Panc1 (cell line): ENCODE measurements at regions not wholly inside any gene's neighbourhood (a gene's known extent, or its start where the extent isn't known, plus 50 kb on each side); places are given as distances from the start of the nearest gene placed in this dataset.

Experiments
- ATAC-seq: fragments of 200-7000 bp; cut with Tn5 transposase; 2 replicates; pipeline ENCODE4 v1.9.1; 2020; ENCODE audit warnings: mild to moderate bottlenecking, moderate library complexity
- BruUV-seq: library from RNA; stranded (reverse); fragments of 400-500 nt; replicated peaks from 2 replicates; lab custom pipeline; 2021; lab: Mats Ljungman, UMichigan
- CTCF ChIA-PET: fragments of 300-600 bp; sonication (Branson Sonifier 250); formaldehyde crosslinking; loops from one replicate; lab custom pipeline; 2022; ENCODE audit warnings: antibody characterized with exemption; lab: Charles Lee
- POLR2A ChIA-PET: fragments of 300-600 bp; sonication (Branson Sonifier 250); formaldehyde crosslinking; loops from one replicate; lab custom pipeline; 2022; ENCODE audit warnings: antibody characterized with exemption; lab: Charles Lee
- DNase-seq: peaks from one replicate; pipeline ENCODE4 v3.0.0-alpha.2; 2010; ENCODE audit warnings: low read depth, low spot score
- H3K27ac ChIP-seq: 2 replicates; pipeline ENCODE4 v1.5.1; 2011; ENCODE audit warnings: mild to moderate bottlenecking, low read length, inconsistent platforms
- H3K27me3 ChIP-seq: fragments of 200-500 bp; sonication (Bioruptor generic); 2 replicates; pipeline ENCODE4 v1.6.0; 2014; ENCODE audit warnings: low read length, inconsistent platforms; ENCODE audit not compliant: control insufficient read depth, insufficient read depth
- H3K36me3 ChIP-seq: fragments of 200-500 bp; sonication (Bioruptor generic); 2 replicates; pipeline ENCODE4 v1.5.1; 2014; ENCODE audit warnings: inconsistent platforms, mild to moderate bottlenecking, low read length, moderate library complexity; ENCODE audit not compliant: control insufficient read depth, insufficient read depth
- H3K4me1 ChIP-seq: 2 replicates; pipeline ENCODE4 v1.5.1; 2011; ENCODE audit warnings: inconsistent platforms, mild to moderate bottlenecking, low read length, moderate library complexity; ENCODE audit not compliant: control insufficient read depth, insufficient read depth
- H3K4me3 ChIP-seq, 2 experiments: 2 replicates each; pipeline ENCODE4 v1.5.1; 2011 to 2012; ENCODE audit warnings: low read depth in 2 of 2, low read length in 2 of 2, mild to moderate bottlenecking in 2 of 2, inconsistent platforms in 1 of 2, moderate library complexity in 1 of 2
- H3K9me3 ChIP-seq: fragments of 200-500 bp; sonication (Bioruptor generic); 2 replicates; pipeline ENCODE4 v1.5.1; 2014; ENCODE audit warnings: low read depth, mild to moderate bottlenecking, inconsistent platforms, low read length, moderate library complexity; ENCODE audit not compliant: control insufficient read depth, insufficient read depth
- CTCF ChIP-seq: fragments of 450-650 bp; IDR thresholded peaks from 2 replicates; pipeline ENCODE4 v1.5.1; 2017; ENCODE audit warnings: mild to moderate bottlenecking
- POLR2AphosphoS5 ChIP-seq: IDR thresholded peaks from 2 replicates; pipeline ENCODE4 v1.6.1; 2012; ENCODE audit warnings: mild to moderate bottlenecking, low read depth, low read length, moderate library complexity
- REST ChIP-seq, 2 experiments: IDR thresholded peaks; 2 replicates each; pipeline ENCODE4 v1.6.1; 2011 to 2012; ENCODE audit warnings: low read depth in 2 of 2, control low read depth in 1 of 2, low read length in 1 of 2, mild to moderate bottlenecking in 1 of 2, moderate library complexity in 1 of 2; ENCODE audit not compliant: insufficient read depth in 1 of 2
- SIN3A ChIP-seq: IDR thresholded peaks from 2 replicates; pipeline ENCODE4 v1.6.1; 2012; ENCODE audit warnings: low read depth, mild to moderate bottlenecking, low read length, moderate library complexity, borderline replicate concordance; ENCODE audit not compliant: insufficient read depth
- TCF7L2 ChIP-seq: IDR thresholded peaks from 2 replicates; pipeline ENCODE4 v1.6.1; 2011; ENCODE audit warnings: mild to moderate bottlenecking, low read depth, low read length, inconsistent platforms
- in situ Hi-C: cut with HindIII; loops from 2 replicates; pipeline ENCODE4 v1.10.0; 2016; ENCODE audit warnings: low sequenced_read_pairs, low pct_unique_long_range_greater_than_20kb
- intact Hi-C: fragments of 100-400 bp; cut with micrococcal nuclease; formaldehyde crosslinking; loops from one replicate; pipeline ENCODE4 v1.10.0; 2022; ENCODE audit not compliant: unreplicated experiment

GRCh38 chr6:16982807-16983206 lies 119.0 kb upstream of the STMND1 start:
- intact Hi-C loops: no loop called here
- TF ChIP-seq TCF7L2: no peak
- TF ChIP-seq CTCF: no peak
- TF ChIP-seq REST (IDR thresholded peaks at IDR 0.05; ENCODE audit: insufficient read depth in 1 of 2, low read depth in 2 of 2, low read length in 1 of 2): no peak
- no peak overlapping the region for H3K27ac ChIP-seq
- in situ Hi-C loops: no loop called here
- H3K9me3 ChIP-seq: no peaks in the 10 kb centered on the region
- POLR2A ChIA-PET: no interaction called here
- H3K4me3 ChIP-seq: no peak overlapping the region
- no TSS peak for BruUV-seq
- ATAC-seq: no peak
- no peak for DNase-seq
- no peaks in the 10 kb centered on the region for H3K4me1 ChIP-seq
- peaks cover 41% of the 10 kb centered on the region for H3K27me3 ChIP-seq
- H3K36me3 ChIP-seq: no peaks in the 10 kb centered on the region
- CTCF ChIA-PET: no interaction called here

DNA sequence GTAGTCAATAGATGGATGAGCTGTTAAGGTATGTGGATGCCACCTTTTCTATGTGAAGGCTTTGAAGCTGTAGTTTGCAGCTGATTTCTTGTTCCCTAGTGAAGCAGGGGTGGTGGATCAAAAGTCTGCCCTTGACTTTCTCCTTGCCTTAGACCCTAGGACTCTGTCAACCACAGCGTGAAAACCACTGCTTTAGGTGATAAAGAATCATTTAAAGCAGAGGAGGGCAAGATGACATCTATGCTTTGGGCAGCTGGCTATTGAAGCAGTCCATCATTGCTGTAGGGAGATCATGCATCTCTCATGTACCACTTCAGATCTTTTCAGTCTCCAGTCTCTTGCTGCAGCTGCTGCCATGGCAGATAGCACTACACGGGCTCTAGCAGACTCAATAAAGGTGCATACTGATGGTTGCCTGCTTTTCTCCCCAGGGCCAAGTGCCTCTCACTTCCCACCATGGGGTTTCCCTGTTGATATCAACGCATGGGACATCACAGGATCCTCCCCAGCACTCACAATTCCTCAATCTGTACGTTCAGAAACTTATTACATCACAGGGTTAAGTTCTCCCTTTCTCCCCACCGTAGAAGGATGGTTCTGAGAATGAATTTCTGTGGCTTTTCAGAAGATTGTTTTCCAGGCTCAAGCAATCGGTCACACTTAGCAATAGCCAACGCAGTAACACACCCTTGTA lies 122.0 kb upstream of the STMND1 start:
- in situ Hi-C loops: no loop called here
- Histone ChIP-seq H3K4me3 (no peak overlapping the region), H3K27me3 (peaks cover 61% of the 10 kb centered on the region), H3K36me3 (no peaks in the 10 kb centered on the region), H3K27ac (no peak overlapping the region), H3K4me1 (no peaks in the 10 kb centered on the region), H3K9me3 (no peaks in the 10 kb centered on the region)
- CTCF ChIA-PET: no interaction called here
- intact Hi-C loops: no loop called here
- TF ChIP-seq POLR2AphosphoS5 (no peak), CTCF (no peak), TCF7L2 (no peak), REST (IDR thresholded peaks at IDR 0.05; ENCODE audit: insufficient read depth in 1 of 2, low read depth in 2 of 2, low read length in 1 of 2) (no peak), SIN3A (no peak)
- BruUV-seq: no TSS peak
- POLR2A ChIA-PET: no interaction called here
- no peak for DNase-seq
- ATAC-seq: no peak
